ENCODE measurements at regions not wholly inside any gene's neighbourhood (a gene's known extent, or its start where the extent isn't known, plus 50 kb on each side); places are given as distances from the start of the nearest gene placed in this dataset.

GRCh38 chr17:34479371-34479770 lies 100.0 kb upstream of the TMEM132E start:
- Histone ChIP-seq H3K9ac (ENCODE audit: extremely low read depth, insufficient read length, low read length) (no peak overlapping the region), H2BK120ac (ENCODE audit: low read depth, low read length, poor library complexity, severe bottlenecking) (no peak overlapping the region), H4K8ac (replicated peaks; ENCODE audit: insufficient read length, low read depth, low read length) (no peak overlapping the region), H3K23ac (ENCODE audit: insufficient read length, low read depth, low read length) (no peak overlapping the region), H3T11ph (ENCODE audit: low read length) (no peak overlapping the region), H3K79me1 (ENCODE audit: insufficient read depth, low read depth, low read length, poor library complexity, severe bottlenecking) (no peaks in the 10 kb centered on the region), H3K14ac (ENCODE audit: insufficient read depth, low read length) (no peak overlapping the region), H3K23me2 (ENCODE audit: insufficient read length, low read depth, low read length, poor library complexity, severe bottlenecking) (no peaks in the 10 kb centered on the region), H3K4me2 (ENCODE audit: insufficient read depth, insufficient read length, low read length) (no peak overlapping the region), H3K18ac (ENCODE audit: insufficient read length, low read depth, low read length) (no peak overlapping the region), H2BK5ac (ENCODE audit: insufficient read length, low read length) (no peak overlapping the region), H3K27me3 (ENCODE audit: insufficient read depth, low read length) (no peaks in the 10 kb centered on the region), H3K27ac (ENCODE audit: insufficient read length, low read depth, low read length) (no peak overlapping the region), H2AFZ (ENCODE audit: low read length) (no peak overlapping the region), H3K9me3 (ENCODE audit: control insufficient read depth, low read depth, low read length) (no peaks in the 10 kb centered on the region), H3K4me1 (ENCODE audit: insufficient read depth, low read length) (no peaks in the 10 kb centered on the region), H4K20me1 (ENCODE audit: control insufficient read depth, insufficient read depth, insufficient read length) (peaks cover 2% of the 10 kb centered on the region), H3K4ac (ENCODE audit: low read depth, low read length) (no peak overlapping the region), H2AK5ac (ENCODE audit: insufficient read length, low read length) (no peak overlapping the region), H2BK15ac (ENCODE audit: low read depth, low read length) (no peak overlapping the region), H2BK20ac (ENCODE audit: low read depth, low read length, poor library complexity, severe bottlenecking) (no peak overlapping the region), H4K91ac (ENCODE audit: insufficient read length, low read depth, low read length) (no peak overlapping the region), H3K79me2 (ENCODE audit: insufficient read depth, low read length) (no peaks in the 10 kb centered on the region), H4K5ac (ENCODE audit: insufficient read length, low read depth, low read length) (no peak overlapping the region), H2BK12ac (ENCODE audit: insufficient read length, low read depth, low read length) (no peak overlapping the region), H3K56ac (ENCODE audit: insufficient read length, low read depth, low read length) (no peak overlapping the region)
- Mint-ChIP-seq H3K27me3 (ENCODE audit: low read depth) (peaks cover 2% of the 10 kb centered on the region), H3K9me3 (no peaks in the 10 kb centered on the region), H3K4me3 (no peak overlapping the region), H3K27ac (no peak overlapping the region), H3K36me3 (ENCODE audit: insufficient read depth in 1 of 3, low read depth in 3 of 3) (no peaks in the 10 kb centered on the region), H3K4me1 (peaks cover 4 to 15% of the 10 kb centered on the region in 2 experiments; a peak in 3 of 4 replicates)
- no CpG with 5 or more reads among the region's 6 CpGs for WGBS (ENCODE audit: extremely low coverage, insufficient read length, low lambda C conversion rate)
- DNase-seq = no peak
- no peak for TF ChIP-seq CTCF (conservative IDR thresholded peaks at IDR 0.05)
